ENCODE measurements at regions not wholly inside any gene's neighbourhood (a gene's known extent, or its start where the extent isn't known, plus 50 kb on each side); places are given as distances from the start of the nearest gene placed in this dataset.
A peak's percentile ranks its signal among the peaks of the same experiment; 100 is the strongest.

DNA sequence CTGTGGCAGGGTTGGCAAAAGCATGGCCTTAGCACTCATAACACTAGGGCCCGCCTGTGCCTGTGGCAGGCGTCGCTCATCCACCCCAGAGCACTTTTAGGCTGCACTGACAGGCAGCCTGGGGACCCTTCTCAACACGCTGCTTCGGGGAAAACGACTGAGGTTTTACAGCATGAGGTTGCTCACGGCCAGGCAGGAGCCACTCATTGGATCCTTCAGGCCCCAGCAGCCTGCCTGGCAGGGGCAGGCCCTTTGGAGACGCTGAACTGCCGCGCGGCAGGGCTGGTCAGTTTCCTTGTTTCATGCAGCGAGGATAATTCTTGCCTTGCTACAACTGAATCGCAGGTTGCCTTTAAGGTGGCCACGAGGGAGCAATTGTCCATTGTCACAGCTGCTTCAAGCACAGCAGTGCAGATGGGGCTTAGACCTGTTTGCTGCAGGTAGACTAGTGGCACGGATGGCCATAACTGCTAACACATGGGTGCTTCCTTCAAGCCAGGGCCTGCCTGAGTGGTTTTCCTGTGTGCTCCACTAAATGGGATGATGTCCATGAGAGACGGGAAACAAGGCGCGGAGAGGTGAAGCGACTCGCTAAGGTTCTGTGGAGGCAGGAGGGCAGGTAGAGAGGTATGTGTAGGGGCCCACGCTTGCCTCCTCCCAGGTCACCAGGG is 49.9 kb upstream of the HS6ST1 start:
- DNase-seq, result no peak

DNA sequence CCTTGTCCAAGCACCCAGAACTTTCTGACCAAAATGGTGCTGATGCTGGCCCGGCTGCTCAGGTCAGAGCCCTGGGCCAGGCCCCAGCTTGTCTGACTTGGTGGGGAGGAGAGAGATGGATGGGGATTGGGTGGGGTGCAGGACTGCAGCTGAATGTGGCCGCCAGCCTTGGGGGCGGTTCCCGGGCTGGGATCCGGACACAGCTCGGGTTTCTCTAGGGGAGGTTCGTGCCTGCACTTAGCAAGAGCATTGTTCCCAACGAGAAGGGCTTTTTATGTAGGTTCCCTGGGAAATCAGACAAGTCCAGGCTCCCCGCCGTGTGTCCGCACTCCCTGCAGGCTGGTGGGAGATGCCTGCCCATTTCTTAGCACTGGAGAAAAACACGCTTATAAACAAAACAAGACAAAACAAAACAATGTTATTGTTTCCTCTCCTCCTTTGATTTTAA is 50.5 kb upstream of the HS6ST1 start:
- no peak for DNase-seq

- DNase-seq, result no peak
These were observed 51.2 kb upstream of the HS6ST1 start for GRCh38 chr2:128369602-128370467.

GRCh38 chr2:128370468-128371247 is 52.0 kb upstream of the HS6ST1 start:
- DNase-seq, result no peak

- no peak for DNase-seq
These were observed 52.6 kb upstream of the HS6ST1 start for GRCh38 chr2:128371248-128371630.

- DNase-seq, result no peak
These were observed 53.1 kb upstream of the HS6ST1 start for GRCh38 chr2:128371648-128372345.

GRCh38 chr2:128372621-128373341 is 54.1 kb upstream of the HS6ST1 start:
- no peak for DNase-seq

- DNase-seq, result no peak
These were observed 54.9 kb upstream of the HS6ST1 start for GRCh38 chr2:128373451-128374000.

DNA sequence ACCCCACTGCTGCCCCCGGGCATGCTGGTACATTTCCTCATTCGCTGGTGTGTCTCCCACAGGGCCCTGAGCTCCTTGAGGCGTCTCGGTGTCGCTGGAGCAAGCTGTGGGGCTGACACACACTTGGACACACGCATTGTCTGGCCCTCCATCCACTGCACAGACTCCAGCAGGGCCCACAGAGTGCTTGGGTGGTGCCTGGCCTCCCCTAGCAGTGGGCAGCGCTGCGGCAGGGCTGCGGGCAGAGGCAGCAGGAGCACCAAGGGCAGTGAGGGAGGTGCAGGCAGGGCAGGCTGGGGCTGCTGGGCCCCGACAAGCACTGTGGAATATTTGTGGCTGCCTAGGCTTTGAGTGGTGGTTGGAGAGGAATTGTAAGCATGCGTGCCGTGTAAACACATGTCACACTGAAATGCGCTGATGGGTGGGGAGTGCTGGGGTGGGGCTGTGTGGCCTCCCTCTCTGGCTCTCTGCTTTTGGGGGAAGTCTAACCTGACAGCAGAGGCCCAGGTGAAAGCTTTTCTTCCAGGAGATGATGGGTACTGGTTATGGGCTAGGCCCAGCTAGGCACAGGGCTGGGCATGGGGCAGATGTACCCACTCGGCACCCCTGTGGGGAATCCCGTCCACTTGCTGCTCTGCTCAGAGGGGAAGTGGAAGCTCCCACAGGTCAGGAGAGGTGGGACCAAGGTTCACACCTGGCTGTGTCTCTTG is 55.5 kb upstream of the HS6ST1 start:
- no peak for DNase-seq

DNA sequence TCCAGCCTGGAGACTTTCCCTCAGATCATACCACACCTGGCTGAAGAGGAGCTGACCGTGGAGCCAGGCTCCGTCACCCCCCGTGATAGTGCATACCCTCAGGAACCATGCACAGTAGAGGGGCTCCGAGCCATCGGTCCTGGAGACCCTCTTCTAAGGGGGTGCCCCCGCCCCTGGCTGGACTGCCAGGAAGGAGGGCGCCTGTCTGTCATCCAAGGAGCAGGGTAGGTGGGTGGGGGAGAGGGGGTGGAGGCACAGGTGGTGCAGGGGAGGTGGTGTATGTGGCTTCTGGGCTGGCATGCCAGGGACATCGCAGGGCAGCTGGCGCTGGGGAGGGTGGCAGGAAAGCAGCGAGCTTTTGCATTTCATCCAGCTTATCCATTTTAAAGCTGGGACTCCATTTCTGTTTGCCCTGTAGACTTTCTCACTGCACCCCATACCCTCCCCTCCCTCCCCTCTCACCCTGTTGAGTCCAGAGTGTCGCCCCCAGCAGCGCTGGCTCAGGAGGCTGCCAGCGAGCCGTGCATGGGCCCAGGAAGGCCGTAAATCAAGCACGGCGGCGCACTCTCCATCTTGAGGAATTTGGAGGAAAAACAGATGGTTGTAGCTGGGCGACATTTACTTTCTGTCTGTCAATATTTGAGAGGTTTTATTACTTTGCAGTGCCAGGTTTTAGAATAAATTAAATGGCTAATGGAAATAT is 56.2 kb upstream of the HS6ST1 start:
- DNase-seq, result no peak

GRCh38 chr2:128375454-128375853 is 56.8 kb upstream of the HS6ST1 start:
- no peak for DNase-seq

DNA sequence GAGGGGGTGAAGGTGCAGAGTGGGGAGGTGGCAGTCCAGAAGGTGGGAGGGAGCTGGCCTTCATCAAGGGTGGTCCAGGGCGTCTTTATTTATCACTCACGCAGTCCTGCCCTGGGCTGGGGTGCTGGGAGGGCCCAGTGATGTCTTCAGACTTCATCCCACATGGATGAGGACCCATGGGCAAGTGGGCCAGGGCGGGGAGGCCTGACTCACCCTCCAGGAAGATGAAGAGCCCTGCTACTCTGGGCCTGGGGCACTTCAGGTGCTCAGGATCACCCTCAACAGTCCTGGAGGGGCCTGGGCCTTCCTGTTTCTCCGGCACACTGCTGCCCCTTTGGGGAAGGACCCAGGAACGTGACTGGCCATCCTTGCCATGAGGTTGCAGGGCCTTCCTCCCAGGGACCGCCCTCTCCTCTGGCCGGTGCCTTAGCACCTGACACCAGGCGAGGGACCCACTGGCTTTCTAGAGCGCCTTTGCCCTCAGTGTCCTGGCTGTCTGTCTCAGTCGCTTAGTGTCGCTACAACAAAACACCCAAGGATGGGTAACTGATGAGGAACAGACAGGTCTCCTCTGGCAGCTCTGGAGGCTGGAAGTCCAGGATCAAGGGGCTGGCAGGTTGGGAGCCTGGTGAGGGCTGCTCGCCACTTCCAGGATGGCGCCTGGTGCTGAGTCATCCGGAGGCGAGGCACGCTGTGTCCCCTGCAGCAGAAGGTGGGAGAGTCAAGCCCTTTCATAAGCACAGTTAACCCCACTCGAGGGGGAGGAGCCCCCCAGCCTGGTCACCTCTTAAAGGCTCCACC is 57.8 kb upstream of the HS6ST1 start:
- no peak for DNase-seq

DNA sequence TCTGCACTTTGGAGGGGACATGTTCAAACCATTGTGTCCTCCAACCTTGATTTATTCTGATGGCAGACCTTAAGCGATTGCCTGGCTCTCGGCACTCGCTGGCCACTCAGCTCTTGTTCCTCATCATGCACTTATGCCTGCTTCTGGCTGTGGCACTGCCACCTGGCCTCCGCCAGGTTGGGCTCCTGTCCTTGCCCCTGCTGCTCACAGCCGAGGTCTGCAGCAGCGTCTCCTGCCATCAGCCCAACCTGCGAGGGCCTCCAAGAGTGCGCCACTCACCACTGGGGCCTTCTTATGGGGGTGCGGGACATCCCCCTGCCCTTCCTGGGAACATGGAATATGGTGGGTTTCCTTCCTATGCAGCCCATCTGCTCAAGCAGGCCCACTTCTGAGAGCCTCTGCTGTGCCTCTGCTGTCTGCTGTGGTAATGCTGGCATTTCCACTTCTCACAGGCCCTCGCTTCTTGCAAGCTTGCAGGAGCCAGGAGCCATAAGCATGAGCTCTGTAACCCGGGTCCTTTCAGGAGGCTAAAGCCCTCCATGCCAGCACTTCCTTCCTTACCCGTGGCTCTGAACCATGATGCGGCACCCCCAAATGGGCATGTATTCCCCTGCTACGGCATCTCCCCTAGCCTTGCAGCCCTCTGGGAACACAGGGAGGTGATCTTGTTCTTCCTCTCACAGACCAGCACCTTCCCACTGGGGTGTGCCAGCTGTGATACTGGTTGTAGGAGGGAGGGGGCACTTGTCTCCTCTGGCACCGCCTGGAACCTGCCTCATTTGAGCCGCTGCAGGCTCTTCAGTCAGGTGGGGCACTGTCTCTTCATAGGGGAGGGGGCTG is 58.6 kb upstream of the HS6ST1 start:
- no peak for DNase-seq

GRCh38 chr2:128378231-128379020 is 59.8 kb upstream of the HS6ST1 start:
- DNase-seq, result no peak

DNA sequence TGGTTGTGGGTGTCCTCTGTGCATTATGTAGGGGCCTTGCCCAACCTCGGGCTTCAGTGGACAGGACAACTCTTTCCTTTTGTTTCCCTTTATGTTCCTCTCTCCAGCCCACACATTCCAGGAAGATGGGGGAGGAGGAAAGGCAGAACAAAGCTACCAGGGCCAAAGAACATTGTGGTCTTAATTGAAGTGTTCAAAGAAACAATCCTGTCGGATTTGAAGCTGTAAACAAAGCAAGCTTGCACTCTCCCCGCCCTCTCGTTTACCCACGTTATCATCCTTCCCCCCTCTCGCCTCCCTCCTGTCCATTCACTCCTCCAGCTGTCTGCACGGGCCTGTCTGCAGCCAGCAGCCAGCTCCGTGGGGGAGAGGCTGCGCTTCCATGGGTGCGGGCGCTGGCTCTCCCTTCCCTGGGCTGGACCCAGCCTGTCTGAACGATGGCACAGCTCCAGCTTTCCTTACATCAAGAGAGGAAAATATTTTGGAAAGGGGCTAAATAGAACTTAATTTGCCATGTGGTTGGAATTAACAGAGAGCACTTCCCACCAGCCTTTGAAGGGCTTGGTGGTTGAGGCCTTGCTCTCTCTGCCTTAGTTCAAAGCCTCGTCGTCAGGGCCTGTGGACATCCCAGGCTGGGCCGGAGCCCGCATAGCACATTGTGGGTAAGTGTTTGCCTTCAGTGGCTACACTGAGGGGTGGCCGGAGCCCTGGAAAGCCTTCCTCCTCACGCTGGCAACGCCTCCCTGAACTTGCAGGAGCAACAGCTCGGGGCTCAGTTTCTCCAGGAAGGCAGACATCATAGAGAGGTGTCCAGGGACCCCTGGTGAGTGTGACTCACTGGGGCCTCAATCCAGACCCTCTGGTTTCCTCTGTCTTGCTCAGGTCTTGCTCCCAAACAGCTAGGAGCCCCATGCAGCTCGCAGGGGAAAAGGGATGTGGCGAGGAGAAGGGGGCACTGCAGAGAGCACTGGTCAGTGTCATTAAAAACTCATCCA is 60.6 kb upstream of the HS6ST1 start:
- peak; percentile 32 to 43 for DNase-seq
